ENCODE measurements at regions not wholly inside any gene's neighbourhood (a gene's known extent, or its start where the extent isn't known, plus 50 kb on each side); places are given as distances from the start of the nearest gene placed in this dataset.

- TF ChIP-seq, protein P1, sequence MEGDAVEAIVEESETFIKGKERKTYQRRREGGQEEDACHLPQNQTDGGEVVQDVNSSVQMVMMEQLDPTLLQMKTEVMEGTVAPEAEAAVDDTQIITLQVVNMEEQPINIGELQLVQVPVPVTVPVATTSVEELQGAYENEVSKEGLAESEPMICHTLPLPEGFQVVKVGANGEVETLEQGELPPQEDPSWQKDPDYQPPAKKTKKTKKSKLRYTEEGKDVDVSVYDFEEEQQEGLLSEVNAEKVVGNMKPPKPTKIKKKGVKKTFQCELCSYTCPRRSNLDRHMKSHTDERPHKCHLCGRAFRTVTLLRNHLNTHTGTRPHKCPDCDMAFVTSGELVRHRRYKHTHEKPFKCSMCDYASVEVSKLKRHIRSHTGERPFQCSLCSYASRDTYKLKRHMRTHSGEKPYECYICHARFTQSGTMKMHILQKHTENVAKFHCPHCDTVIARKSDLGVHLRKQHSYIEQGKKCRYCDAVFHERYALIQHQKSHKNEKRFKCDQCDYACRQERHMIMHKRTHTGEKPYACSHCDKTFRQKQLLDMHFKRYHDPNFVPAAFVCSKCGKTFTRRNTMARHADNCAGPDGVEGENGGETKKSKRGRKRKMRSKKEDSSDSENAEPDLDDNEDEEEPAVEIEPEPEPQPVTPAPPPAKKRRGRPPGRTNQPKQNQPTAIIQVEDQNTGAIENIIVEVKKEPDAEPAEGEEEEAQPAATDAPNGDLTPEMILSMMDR (IDR thresholded peaks at IDR 0.05) = no peak
- no peak for TF ChIP-seq POLR2A (IDR thresholded peaks at IDR 0.05)
These were observed 417.5 kb upstream of the C2CD4B start for GRCh38 chr15:62582580-62582979.

All from heart left ventricle (tissue), 13 donors.